Coronary artery (tissue), 2 donors: ENCODE measurements at regions not wholly inside any gene's neighbourhood (a gene's known extent, or its start where the extent isn't known, plus 50 kb on each side); places are given as distances from the start of the nearest gene placed in this dataset.
"Not testable (repeated sequence)": the region's sequence is repeated elsewhere in the genome, so short reads cannot be mapped to it uniquely, and the experiment has no call there.

Source experiments
- DNase-seq: peaks from one replicate; pipeline ENCODE4 v3.0.0-alpha.2; 2017; ENCODE audit warnings: low spot score
- H3K27ac ChIP-seq, 2 donors: fragments of 200-600 bp; sonication (generic); one replicate each; pipeline ENCODE4 v1.5.1; 2016 to 2019
- H3K4me3 ChIP-seq: fragments of 200-600 bp; sonication (generic); 2 replicates; pipeline ENCODE4 v1.5.1; 2016; ENCODE audit warnings: mild to moderate bottlenecking, moderate library complexity
- CTCF ChIP-seq: fragments of 200-600 bp; sonication (generic); IDR thresholded peaks from one replicate; pipeline ENCODE4 v1.5.1; 2019; ENCODE audit warnings: antibody characterized with exemption

GRCh38 chr4:52157071-52157470 lies 106.0 kb downstream of the SPATA18 start:
- H3K27ac ChIP-seq, H3K4me3 ChIP-seq: not testable (repeated sequence)

GRCh38 chr4:52157641-52158316 lies 106.7 kb downstream of the SPATA18 start:
- DNase-seq = no peak
- TF ChIP-seq CTCF = no peak
- Histone ChIP-seq H3K27ac (no peak overlapping the region), H3K4me3 (no peak overlapping the region)

More at GRCh38 chr4:52157071-52157470, 106.0 kb downstream of the SPATA18 start:
- not testable (repeated sequence) for DNase-seq

- no peak overlapping the region for H3K27ac ChIP-seq
- no peak for DNase-seq
- no peak overlapping the region for H3K4me3 ChIP-seq
- TF ChIP-seq CTCF = no peak
These were observed 109.8 kb downstream of the SPATA18 start for GRCh38 chr4:52160859-52161258.

GRCh38 chr4:52164116-52164515 lies 113.0 kb downstream of the SPATA18 start:
- TF ChIP-seq CTCF = no peak
- H3K4me3 ChIP-seq = no peak overlapping the region
- H3K27ac ChIP-seq = no peak overlapping the region
- DNase-seq = no peak

GRCh38 chr4:52172166-52172565 lies 121.1 kb downstream of the SPATA18 start:
- no peak overlapping the region for H3K4me3 ChIP-seq
- no peak overlapping the region for H3K27ac ChIP-seq
- no peak for TF ChIP-seq CTCF
- DNase-seq = no peak

GRCh38 chr4:52173470-52174045 lies 122.5 kb downstream of the SPATA18 start:
- H3K4me3 ChIP-seq = no peak overlapping the region
- DNase-seq = no peak
- H3K27ac ChIP-seq = no peak overlapping the region
- TF ChIP-seq CTCF = no peak

GRCh38 chr4:52187603-52188002 lies 136.5 kb downstream of the SPATA18 start:
- Histone ChIP-seq H3K4me3 (no peak overlapping the region), H3K27ac (no peak overlapping the region)
- DNase-seq = no peak
- no peak for TF ChIP-seq CTCF
